Endothelial cell of umbilical vein (primary cell): ENCODE measurements at regions not wholly inside any gene's neighbourhood (a gene's known extent, or its start where the extent isn't known, plus 50 kb on each side); places are given as distances from the start of the nearest gene placed in this dataset.

Experiments used
- CTCF ChIP-seq, 2 donors: IDR thresholded peaks; 1 replicate in 1 of 2; 2 replicates in 1 of 2; pipeline ENCODE4 v1.5.1; 2011; ENCODE audit warnings: low read length in 2 of 2, mild to moderate bottlenecking in 2 of 2, moderate library complexity in 2 of 2, control low read depth in 1 of 2, inconsistent platforms in 1 of 2, low read depth in 1 of 2; ENCODE audit not compliant: insufficient read depth in 1 of 2; ENCODE audit errors: extremely low read depth in 1 of 2
- GATA2 ChIP-seq: IDR thresholded peaks from 2 replicates; pipeline ENCODE4 v1.7.0; 2011; ENCODE audit warnings: low read depth, mild to moderate bottlenecking, moderate library complexity, mixed read lengths, low read length; ENCODE audit not compliant: insufficient read length, insufficient read depth
- POLR2A ChIP-seq: IDR thresholded peaks from 2 replicates; pipeline ENCODE4 v1.6.1; 2012; ENCODE audit warnings: low read depth, mild to moderate bottlenecking, control low read depth, low read length

- no peak for TF ChIP-seq CTCF (IDR thresholded peaks at IDR 0.05; ENCODE audit: extremely low read depth in 1 of 2, insufficient read depth in 1 of 2, low read depth in 1 of 2, low read length in 2 of 2)
- TF ChIP-seq POLR2A = no peak
- no peak for TF ChIP-seq GATA2
Measured at GRCh38 chr6:14817074-14817473, 428.8 kb upstream of the JARID2 start.
